ENCODE measurements at regions not wholly inside any gene's neighbourhood (a gene's known extent, or its start where the extent isn't known, plus 50 kb on each side); places are given as distances from the start of the nearest gene placed in this dataset.

DNA sequence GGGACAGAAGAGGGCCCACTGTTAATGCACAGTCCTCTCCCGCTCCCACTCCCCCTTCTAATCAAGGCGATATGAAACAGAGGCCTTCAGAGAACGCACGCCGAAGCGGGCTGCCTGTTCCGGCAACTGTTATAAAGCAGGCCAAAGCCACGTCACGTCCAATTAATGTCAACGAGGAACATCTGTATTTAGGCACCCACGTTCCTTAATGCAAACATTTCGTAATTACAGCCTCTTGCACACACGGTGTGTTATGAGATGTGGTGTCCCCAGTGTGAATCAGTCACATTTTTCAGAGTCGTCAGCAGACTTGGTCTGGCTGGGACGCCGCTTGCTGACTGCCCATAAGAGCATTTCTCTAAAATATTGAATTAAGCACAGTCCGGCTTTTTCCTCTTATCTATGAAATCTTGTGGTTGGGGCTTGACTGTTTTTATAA is 339.0 kb downstream of the NSG2 start:
- TF ChIP-seq, protein P1, sequence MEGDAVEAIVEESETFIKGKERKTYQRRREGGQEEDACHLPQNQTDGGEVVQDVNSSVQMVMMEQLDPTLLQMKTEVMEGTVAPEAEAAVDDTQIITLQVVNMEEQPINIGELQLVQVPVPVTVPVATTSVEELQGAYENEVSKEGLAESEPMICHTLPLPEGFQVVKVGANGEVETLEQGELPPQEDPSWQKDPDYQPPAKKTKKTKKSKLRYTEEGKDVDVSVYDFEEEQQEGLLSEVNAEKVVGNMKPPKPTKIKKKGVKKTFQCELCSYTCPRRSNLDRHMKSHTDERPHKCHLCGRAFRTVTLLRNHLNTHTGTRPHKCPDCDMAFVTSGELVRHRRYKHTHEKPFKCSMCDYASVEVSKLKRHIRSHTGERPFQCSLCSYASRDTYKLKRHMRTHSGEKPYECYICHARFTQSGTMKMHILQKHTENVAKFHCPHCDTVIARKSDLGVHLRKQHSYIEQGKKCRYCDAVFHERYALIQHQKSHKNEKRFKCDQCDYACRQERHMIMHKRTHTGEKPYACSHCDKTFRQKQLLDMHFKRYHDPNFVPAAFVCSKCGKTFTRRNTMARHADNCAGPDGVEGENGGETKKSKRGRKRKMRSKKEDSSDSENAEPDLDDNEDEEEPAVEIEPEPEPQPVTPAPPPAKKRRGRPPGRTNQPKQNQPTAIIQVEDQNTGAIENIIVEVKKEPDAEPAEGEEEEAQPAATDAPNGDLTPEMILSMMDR (conservative IDR thresholded peaks at IDR 0.05 in 1 of 2, IDR thresholded peaks at IDR 0.05 in 1 of 2; ENCODE audit: low read depth in 1 of 2, low read length in 2 of 2) = no peak
- no peak for TF ChIP-seq EZH2 (IDR thresholded peaks at IDR 0.05; ENCODE audit: low read length, missing control alignments)
